GM06990 (cell line): ENCODE measurements at regions not wholly inside any gene's neighbourhood (a gene's known extent, or its start where the extent isn't known, plus 50 kb on each side); places are given as distances from the start of the nearest gene placed in this dataset.

ENCODE experiments used
- DNase-seq: peaks from one replicate; pipeline ENCODE4 v3.0.0-alpha.2; 2011; ENCODE audit not compliant: insufficient read length; ENCODE audit errors: extremely low read depth
- H3K27me3 ChIP-seq: replicated peaks from 2 replicates; pipeline ENCODE4 v1.6.0; 2011; ENCODE audit warnings: low read length; ENCODE audit not compliant: control insufficient read depth, insufficient read depth
- H3K36me3 ChIP-seq: 2 replicates; pipeline ENCODE4 v1.5.1; 2011; ENCODE audit warnings: low read length; ENCODE audit not compliant: control insufficient read depth, insufficient read depth
- H3K4me3 ChIP-seq: replicated peaks from 2 replicates; pipeline ENCODE4 v1.5.1; 2011; ENCODE audit warnings: low read depth, mild to moderate bottlenecking, control low read depth, low read length
- TF ChIP-seq, protein P1 (sequence below): IDR thresholded peaks from 2 replicates; pipeline ENCODE4 v1.5.1; 2011; ENCODE audit warnings: low read length, control low read depth, mild to moderate bottlenecking, inconsistent platforms; ENCODE audit not compliant: insufficient read depth, poor library complexity, severe bottlenecking

DNA sequence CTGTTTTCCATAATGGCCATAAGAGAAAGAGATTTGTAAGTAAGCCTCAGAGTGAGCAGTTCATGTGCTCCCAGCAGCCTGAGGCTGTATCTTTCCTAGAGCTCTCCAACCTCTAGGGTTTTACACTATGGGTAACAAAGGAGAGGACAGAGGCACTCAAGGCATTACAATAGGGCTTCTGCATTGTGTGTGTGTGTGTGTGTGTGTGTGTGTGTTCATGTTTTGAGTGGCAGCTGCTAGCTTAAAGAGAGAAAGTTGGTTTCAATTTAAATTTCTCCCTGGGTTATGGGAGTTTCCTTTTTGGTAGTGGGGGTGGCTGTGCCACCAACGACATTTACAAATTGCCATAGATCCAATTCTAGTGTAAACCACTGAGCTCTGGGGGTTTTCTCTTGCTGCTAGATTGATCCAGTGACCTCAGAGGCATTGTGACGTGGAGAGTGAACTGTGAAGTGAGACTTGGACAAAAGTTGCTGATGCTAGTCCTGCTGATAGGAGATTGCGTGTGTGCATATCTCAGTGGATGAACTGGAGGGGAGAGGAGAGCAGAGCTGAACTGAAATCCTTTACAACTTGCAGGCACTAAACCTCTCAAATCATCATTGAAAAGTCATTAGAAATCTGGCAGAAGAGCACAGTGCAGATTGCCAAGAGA is 67.2 kb upstream of the OLFM4 start:
- no peak for DNase-seq
- Histone ChIP-seq H3K27me3 (no peaks in the 10 kb centered on the region; the same call in 1 of the 2 replicates), H3K36me3 (no peaks in the 10 kb centered on the region), H3K4me3 (no peak overlapping the region)
- TF ChIP-seq, protein P1, sequence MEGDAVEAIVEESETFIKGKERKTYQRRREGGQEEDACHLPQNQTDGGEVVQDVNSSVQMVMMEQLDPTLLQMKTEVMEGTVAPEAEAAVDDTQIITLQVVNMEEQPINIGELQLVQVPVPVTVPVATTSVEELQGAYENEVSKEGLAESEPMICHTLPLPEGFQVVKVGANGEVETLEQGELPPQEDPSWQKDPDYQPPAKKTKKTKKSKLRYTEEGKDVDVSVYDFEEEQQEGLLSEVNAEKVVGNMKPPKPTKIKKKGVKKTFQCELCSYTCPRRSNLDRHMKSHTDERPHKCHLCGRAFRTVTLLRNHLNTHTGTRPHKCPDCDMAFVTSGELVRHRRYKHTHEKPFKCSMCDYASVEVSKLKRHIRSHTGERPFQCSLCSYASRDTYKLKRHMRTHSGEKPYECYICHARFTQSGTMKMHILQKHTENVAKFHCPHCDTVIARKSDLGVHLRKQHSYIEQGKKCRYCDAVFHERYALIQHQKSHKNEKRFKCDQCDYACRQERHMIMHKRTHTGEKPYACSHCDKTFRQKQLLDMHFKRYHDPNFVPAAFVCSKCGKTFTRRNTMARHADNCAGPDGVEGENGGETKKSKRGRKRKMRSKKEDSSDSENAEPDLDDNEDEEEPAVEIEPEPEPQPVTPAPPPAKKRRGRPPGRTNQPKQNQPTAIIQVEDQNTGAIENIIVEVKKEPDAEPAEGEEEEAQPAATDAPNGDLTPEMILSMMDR = no peak

DNA sequence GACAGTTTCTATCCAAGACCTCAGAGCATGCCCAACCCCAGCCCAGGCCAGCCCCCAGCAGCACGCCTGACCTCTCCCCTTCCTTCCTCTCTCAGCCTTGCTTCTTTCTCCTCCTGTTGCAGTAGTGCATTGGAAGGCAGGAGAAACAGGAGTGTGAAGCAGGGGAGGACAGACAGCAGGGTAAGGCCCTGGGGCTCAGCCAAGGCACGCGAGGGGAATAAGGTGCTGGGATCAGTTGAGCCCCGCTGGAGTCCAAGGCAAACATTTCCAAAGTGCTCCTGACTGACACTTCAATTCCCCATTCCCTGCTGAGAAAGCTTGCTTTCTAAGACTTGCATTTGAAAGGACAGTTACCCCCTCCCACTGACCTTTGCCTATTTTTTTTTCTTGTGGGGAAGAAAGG is 73.1 kb upstream of the OLFM4 start:
- no peaks in the 10 kb centered on the region for H3K36me3 ChIP-seq
- TF ChIP-seq, protein P1 = no peak
- DNase-seq = no peak
- no peaks in the 10 kb centered on the region; the same call in 1 of the 2 replicates for H3K27me3 ChIP-seq
- H3K4me3 ChIP-seq = no peak overlapping the region

DNA sequence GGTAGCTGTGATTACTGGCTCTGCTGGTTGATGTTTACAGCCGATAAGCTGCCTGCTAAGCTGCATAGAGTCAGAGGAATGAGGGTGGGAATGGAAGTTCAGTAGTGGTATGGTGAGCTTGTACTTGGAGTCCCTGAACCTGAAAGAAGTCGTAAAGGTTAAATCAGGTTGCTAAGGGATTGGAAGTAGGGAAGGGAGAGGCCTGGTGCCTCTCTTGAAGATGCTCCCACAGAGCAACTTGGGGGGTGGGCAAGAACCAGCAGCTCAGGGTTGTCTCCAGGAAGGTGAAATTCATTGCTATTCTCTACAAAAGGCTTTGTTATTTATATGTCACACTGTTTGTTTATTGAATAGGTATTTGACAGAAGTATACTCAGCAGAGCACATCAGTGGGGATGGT is 73.8 kb upstream of the OLFM4 start:
- TF ChIP-seq, protein P1 = no peak
- H3K4me3 ChIP-seq = no peak overlapping the region
- no peak for DNase-seq
- no peaks in the 10 kb centered on the region; the same call in 1 of the 2 replicates for H3K27me3 ChIP-seq
- no peaks in the 10 kb centered on the region for H3K36me3 ChIP-seq

DNA sequence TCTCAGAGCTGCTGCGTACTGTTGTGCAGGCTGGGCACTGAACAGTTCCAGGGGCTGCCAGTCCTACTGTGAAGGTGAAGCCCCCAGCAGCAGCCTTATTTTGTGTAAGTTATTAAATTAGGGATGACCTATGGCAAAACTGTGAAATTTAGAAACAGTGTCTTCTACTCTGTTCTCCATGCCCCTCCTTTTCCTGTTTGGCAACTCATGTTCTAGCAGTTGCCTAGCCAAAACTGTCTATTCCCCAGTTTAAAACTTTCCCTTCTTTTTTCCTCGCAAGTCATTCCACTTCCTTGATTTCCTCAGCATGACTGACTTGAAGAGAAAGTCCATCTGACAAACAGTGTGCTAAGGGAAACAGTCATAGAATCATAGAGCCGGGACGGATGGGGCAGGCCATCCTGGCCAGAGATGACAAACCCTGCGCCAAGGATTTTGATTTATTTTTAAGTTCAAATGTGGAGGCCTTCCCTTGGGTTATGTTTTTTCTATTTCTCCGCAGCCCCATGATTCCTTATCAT is 78.1 kb upstream of the OLFM4 start:
- H3K36me3 ChIP-seq = no peaks in the 10 kb centered on the region
- TF ChIP-seq, protein P1 = no peak
- DNase-seq = no peak
- H3K27me3 ChIP-seq = no peaks in the 10 kb centered on the region
- no peak overlapping the region for H3K4me3 ChIP-seq

DNA sequence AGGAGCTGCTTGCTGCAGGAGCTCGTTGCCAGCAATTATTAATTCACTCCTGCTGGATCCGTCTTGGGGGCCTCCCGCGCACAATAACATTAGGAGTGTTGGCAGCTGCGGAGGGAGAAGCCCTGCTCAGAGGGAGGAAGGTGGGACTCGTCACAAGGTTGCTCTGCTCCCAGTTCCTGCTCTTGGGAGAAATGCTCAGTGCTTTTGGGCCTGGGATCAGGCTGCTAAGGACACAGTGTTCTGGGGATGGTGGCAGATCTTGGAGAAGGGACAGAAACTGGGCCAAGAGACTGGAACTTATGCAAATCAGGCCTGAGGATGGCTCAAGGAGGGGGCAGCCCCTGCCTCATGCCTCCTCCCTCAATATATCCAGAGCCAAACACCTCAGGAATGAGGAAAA is 78.9 kb upstream of the OLFM4 start:
- TF ChIP-seq, protein P1 = no peak
- no peaks in the 10 kb centered on the region for H3K27me3 ChIP-seq
- H3K36me3 ChIP-seq = no peaks in the 10 kb centered on the region
- DNase-seq = no peak
- H3K4me3 ChIP-seq = no peak overlapping the region

DNA sequence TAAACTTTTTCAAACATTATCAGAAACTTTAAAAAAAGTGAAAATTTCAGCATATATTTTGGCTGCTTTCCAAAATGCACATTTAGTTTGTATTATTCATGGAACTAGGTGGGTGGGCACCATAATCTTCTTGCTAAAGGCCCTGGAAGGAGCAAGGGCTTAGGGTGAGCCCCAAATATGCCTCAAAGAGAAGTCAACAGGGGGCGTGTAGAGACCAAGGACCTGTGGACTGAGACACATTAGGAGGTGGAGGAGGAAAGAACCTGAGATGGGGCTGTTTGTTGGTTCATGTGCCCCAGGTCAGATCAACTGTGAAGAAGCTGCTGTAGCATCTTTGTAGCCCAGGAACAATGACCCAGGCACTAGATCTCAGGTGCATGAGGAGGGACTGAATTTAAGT is 79.6 kb upstream of the OLFM4 start:
- no peaks in the 10 kb centered on the region for H3K27me3 ChIP-seq
- no peaks in the 10 kb centered on the region for H3K36me3 ChIP-seq
- no peak for DNase-seq
- H3K4me3 ChIP-seq = no peak overlapping the region
- TF ChIP-seq, protein P1 = no peak
